ENCODE measurements at regions not wholly inside any gene's neighbourhood (a gene's known extent, or its start where the extent isn't known, plus 50 kb on each side); places are given as distances from the start of the nearest gene placed in this dataset.

DNA sequence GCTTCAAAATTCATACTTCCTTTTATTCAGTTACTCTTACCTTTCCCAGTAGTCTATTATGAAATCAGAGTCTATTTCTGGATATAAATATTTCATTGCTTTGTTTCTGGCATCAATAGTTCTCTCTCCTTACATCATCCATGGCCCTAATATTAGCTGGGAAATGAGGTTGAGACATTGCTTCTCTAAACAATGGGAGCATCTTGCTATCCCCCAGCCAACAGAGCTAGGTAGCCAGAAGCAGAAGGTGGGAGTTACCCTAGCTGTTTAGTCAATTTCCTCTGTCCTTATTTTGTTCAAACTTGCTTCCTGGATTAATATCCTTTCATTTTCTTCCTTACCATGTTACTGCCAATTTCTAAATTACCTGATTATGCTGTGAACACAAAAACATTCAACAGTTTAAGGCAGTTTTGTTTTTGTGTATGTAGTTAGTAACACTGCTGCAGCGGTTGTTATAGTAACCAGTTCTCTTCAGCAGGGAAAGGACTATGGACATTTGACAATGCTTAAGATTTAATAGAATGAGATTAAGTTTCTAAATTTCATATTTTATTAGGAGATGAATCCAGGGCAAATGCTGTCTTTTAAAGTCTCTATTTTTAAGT lies 160.5 kb upstream of the KCNJ3 start:
- no CpG with 5 or more reads among the region's 1 CpG for WGBS (ENCODE audit: insufficient coverage)
- Histone ChIP-seq H3K27me3 (replicated peaks in 1 of 4; ENCODE audit: control extremely low read depth in 1 of 4, control insufficient read depth in 3 of 4, insufficient read depth in 4 of 4, low read length in 3 of 4) (no peaks in the 10 kb centered on the region), H3K4me1 (ENCODE audit: control insufficient read depth in 2 of 2, insufficient read depth in 2 of 2, low read length in 2 of 2) (no peaks in the 10 kb centered on the region), H3K9ac (ENCODE audit: low read length) (no peak overlapping the region), H4K20me1 (ENCODE audit: control insufficient read depth, insufficient read depth, low read length, poor library complexity, severe bottlenecking) (no peaks in the 10 kb centered on the region), H3K27ac (ENCODE audit: low read length in 2 of 2) (no peak overlapping the region), H3K4me2 (replicated peaks; ENCODE audit: low read depth, low read length, poor library complexity, severe bottlenecking) (no peak overlapping the region), H3K9me3 (ENCODE audit: control extremely low read depth in 1 of 3, control insufficient read depth in 2 of 3, insufficient read depth in 1 of 3, low read length in 2 of 3) (no peaks in the 10 kb centered on the region), H3K79me2 (ENCODE audit: control insufficient read depth, insufficient read depth, low read length) (no peaks in the 10 kb centered on the region), H3K36me3 (replicated peaks in 1 of 2; ENCODE audit: control extremely low read depth in 1 of 2, control insufficient read depth in 1 of 2, extremely low read depth in 1 of 2, insufficient read depth in 2 of 2, low read length in 1 of 2) (no peaks in the 10 kb centered on the region), H2AFZ (ENCODE audit: insufficient read depth, low read depth, low read length, poor library complexity, severe bottlenecking) (no peak overlapping the region), H3K4me3 (ENCODE audit: control extremely low read depth in 1 of 5, extremely low read depth in 1 of 5, insufficient read depth in 1 of 5, low read depth in 2 of 5, low read length in 4 of 5) (no peak overlapping the region)
- ChIA-PET POLR2A (no interaction called here), CTCF (no interaction called here)
- no peak for ATAC-seq (ENCODE audit: low read depth)
- DNase-seq: no peak
- H3K9me3 Mint-ChIP-seq (ENCODE audit: insufficient read depth): no peaks in the 10 kb centered on the region
- TF ChIP-seq, protein P1, sequence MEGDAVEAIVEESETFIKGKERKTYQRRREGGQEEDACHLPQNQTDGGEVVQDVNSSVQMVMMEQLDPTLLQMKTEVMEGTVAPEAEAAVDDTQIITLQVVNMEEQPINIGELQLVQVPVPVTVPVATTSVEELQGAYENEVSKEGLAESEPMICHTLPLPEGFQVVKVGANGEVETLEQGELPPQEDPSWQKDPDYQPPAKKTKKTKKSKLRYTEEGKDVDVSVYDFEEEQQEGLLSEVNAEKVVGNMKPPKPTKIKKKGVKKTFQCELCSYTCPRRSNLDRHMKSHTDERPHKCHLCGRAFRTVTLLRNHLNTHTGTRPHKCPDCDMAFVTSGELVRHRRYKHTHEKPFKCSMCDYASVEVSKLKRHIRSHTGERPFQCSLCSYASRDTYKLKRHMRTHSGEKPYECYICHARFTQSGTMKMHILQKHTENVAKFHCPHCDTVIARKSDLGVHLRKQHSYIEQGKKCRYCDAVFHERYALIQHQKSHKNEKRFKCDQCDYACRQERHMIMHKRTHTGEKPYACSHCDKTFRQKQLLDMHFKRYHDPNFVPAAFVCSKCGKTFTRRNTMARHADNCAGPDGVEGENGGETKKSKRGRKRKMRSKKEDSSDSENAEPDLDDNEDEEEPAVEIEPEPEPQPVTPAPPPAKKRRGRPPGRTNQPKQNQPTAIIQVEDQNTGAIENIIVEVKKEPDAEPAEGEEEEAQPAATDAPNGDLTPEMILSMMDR (IDR thresholded peaks at IDR 0.05): no peak
- TF ChIP-seq EZH2 (IDR thresholded peaks at IDR 0.05; ENCODE audit: borderline replicate concordance, insufficient read depth, low read depth, low read length, poor library complexity, severe bottlenecking): no peak
- intact Hi-C loops (cut with micrococcal nuclease): no loop called here
- no peaks in the 10 kb centered on the region for H3K4me1 Mint-ChIP-seq
- H3K27ac Mint-ChIP-seq: no peak overlapping the region
- H3K27me3 Mint-ChIP-seq: no peaks in the 10 kb centered on the region
- no peak overlapping the region for H3K4me3 Mint-ChIP-seq

DNA sequence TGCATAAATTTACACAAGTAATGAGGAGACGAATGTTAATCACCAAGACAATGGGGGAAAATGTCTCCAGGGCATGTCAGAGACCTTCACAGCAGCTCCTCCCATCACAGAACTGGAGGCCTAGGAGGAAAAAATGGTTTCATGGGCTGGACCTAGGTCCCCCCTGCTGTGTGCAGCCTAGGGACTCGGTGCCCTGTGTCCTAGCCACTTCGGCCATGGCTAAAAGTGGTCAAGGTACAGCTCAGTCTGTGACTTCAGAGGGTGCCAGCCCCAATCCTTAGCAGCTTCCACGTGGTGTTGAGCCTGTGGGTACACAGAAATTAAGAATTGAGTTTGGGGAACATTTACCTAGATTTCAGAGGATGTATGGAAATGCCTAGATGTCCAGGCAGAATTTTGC lies 152.2 kb upstream of the KCNJ3 start:
- TF ChIP-seq, protein P1 (IDR thresholded peaks at IDR 0.05): no peak
- TF ChIP-seq EZH2 (IDR thresholded peaks at IDR 0.05; ENCODE audit: borderline replicate concordance, insufficient read depth, low read depth, low read length, poor library complexity, severe bottlenecking): no peak
- H3K27ac Mint-ChIP-seq: no peak overlapping the region
- no peak overlapping the region for H3K4me2 ChIP-seq (replicated peaks; ENCODE audit: low read depth, low read length, poor library complexity, severe bottlenecking)
- no peaks in the 10 kb centered on the region for H3K4me1 Mint-ChIP-seq
- no peaks in the 10 kb centered on the region for H3K27me3 ChIP-seq (replicated peaks in 1 of 4; ENCODE audit: control extremely low read depth in 1 of 4, control insufficient read depth in 3 of 4, insufficient read depth in 4 of 4, low read length in 3 of 4)
- no peak overlapping the region for H3K27ac ChIP-seq (ENCODE audit: low read length in 2 of 2)
- no peaks in the 10 kb centered on the region for H3K79me2 ChIP-seq (ENCODE audit: control insufficient read depth, insufficient read depth, low read length)
- H3K9me3 ChIP-seq (ENCODE audit: control extremely low read depth in 1 of 3, control insufficient read depth in 2 of 3, insufficient read depth in 1 of 3, low read length in 2 of 3): peaks cover 0 to 10% (median 2%) of the 10 kb centered on the region in 3 donors
- POLR2A ChIA-PET: no interaction called here
- H3K36me3 ChIP-seq (replicated peaks in 1 of 2; ENCODE audit: control extremely low read depth in 1 of 2, control insufficient read depth in 1 of 2, extremely low read depth in 1 of 2, insufficient read depth in 2 of 2, low read length in 1 of 2): no peaks in the 10 kb centered on the region
- H2AFZ ChIP-seq (ENCODE audit: insufficient read depth, low read depth, low read length, poor library complexity, severe bottlenecking): no peak overlapping the region
- peaks cover 5% of the 10 kb centered on the region for H3K9me3 Mint-ChIP-seq (ENCODE audit: insufficient read depth)
- no peaks in the 10 kb centered on the region for H3K27me3 Mint-ChIP-seq
- no peak overlapping the region for H3K4me3 Mint-ChIP-seq
- CTCF ChIA-PET: no interaction called here
- no peaks in the 10 kb centered on the region for H3K4me1 ChIP-seq (ENCODE audit: control insufficient read depth in 2 of 2, insufficient read depth in 2 of 2, low read length in 2 of 2)
- WGBS (ENCODE audit: insufficient coverage): 73% methylated on average over 4 of the region's 4 CpGs
- H3K4me3 ChIP-seq (ENCODE audit: control extremely low read depth in 1 of 5, extremely low read depth in 1 of 5, insufficient read depth in 1 of 5, low read depth in 2 of 5, low read length in 4 of 5): no peak overlapping the region
- H3K9ac ChIP-seq (ENCODE audit: low read length): no peak overlapping the region
- no peaks in the 10 kb centered on the region for H4K20me1 ChIP-seq (ENCODE audit: control insufficient read depth, insufficient read depth, low read length, poor library complexity, severe bottlenecking)
- intact Hi-C loops (cut with micrococcal nuclease): no loop called here
- DNase-seq (no peak), ATAC-seq (ENCODE audit: low read depth) (no peak)
